Fibroblast of lung (primary cell): ENCODE measurements at regions not wholly inside any gene's neighbourhood (a gene's known extent, or its start where the extent isn't known, plus 50 kb on each side); places are given as distances from the start of the nearest gene placed in this dataset.

ENCODE experiments used
- EZH2 ChIP-seq: IDR thresholded peaks from 2 replicates; pipeline ENCODE4 v1.5.1; 2012; ENCODE audit warnings: low read length, control low read depth, mild to moderate bottlenecking; ENCODE audit errors: missing control alignments
- TF ChIP-seq, protein P1 (sequence below), 2 donors: IDR thresholded peaks in 1 of 2; conservative IDR thresholded peaks in 1 of 2; 1 replicate in 1 of 2; 2 replicates in 1 of 2; pipeline ENCODE4 v1.5.1; 2011 to 2012; ENCODE audit warnings: low read length in 2 of 2, control low read depth in 1 of 2, inconsistent platforms in 1 of 2, low read depth in 1 of 2, mild to moderate bottlenecking in 1 of 2

DNA sequence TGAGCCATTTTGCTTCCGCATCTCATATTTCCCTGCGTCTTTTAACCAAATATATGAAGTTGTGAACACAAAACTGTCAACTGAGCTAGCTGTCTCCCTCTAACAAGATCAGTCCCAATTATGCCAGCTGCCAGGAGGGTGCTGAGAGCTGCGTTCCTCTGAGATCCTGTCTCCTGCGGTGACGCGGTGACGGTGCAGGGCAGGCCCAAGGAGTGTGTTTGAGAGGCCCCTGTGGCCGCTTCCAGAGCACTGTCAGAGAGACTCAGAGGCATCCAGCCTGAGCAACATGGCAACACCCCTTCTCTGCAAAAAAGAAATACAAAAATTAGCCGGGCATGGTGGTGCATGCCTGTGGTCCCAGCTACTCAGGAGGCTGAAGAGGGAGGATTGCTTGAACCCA is 126.3 kb upstream of the FOXD4L5 start:
- TF ChIP-seq, protein P1, sequence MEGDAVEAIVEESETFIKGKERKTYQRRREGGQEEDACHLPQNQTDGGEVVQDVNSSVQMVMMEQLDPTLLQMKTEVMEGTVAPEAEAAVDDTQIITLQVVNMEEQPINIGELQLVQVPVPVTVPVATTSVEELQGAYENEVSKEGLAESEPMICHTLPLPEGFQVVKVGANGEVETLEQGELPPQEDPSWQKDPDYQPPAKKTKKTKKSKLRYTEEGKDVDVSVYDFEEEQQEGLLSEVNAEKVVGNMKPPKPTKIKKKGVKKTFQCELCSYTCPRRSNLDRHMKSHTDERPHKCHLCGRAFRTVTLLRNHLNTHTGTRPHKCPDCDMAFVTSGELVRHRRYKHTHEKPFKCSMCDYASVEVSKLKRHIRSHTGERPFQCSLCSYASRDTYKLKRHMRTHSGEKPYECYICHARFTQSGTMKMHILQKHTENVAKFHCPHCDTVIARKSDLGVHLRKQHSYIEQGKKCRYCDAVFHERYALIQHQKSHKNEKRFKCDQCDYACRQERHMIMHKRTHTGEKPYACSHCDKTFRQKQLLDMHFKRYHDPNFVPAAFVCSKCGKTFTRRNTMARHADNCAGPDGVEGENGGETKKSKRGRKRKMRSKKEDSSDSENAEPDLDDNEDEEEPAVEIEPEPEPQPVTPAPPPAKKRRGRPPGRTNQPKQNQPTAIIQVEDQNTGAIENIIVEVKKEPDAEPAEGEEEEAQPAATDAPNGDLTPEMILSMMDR (conservative IDR thresholded peaks at IDR 0.05 in 1 of 2, IDR thresholded peaks at IDR 0.05 in 1 of 2; ENCODE audit: low read depth in 1 of 2, low read length in 2 of 2) = no peak
- no peak for TF ChIP-seq EZH2
